GM12878 (cell line): ENCODE measurements at regions not wholly inside any gene's neighbourhood (a gene's known extent, or its start where the extent isn't known, plus 50 kb on each side); places are given as distances from the start of the nearest gene placed in this dataset.

Experiments
- ATAC-seq: fragments of 200-7000 bp; cut with Tn5 transposase; 3 replicates; pipeline ENCODE4 v1.9.1; 2020; ENCODE audit warnings: mild to moderate bottlenecking, moderate library complexity
- BruUV-seq: library from RNA; stranded (reverse); fragments of 400-500 nt; replicated peaks from 2 replicates; lab custom pipeline; 2021; lab: Mats Ljungman, UMichigan
- CTCF ChIA-PET: fragments of 300-600 bp; sonication (Branson Sonifier 250); formaldehyde crosslinking; extraction: SDS; loops from one replicate; lab custom pipeline; 2021; ENCODE audit warnings: inconsistent platforms; lab: Yijun Ruan, JAX
- POLR2A ChIA-PET: fragments of 350-600 bp; formaldehyde crosslinking; extraction: SDS; loops from one replicate; lab custom pipeline; 2021; ENCODE audit warnings: inconsistent platforms; lab: Charles Lee
- RAD21 ChIA-PET: fragments of 300-600 bp; sonication (Branson Sonifier 250); formaldehyde crosslinking; loops from one replicate; lab custom pipeline; 2023; ENCODE audit warnings: antibody characterized with exemption; ENCODE audit not compliant: unreplicated experiment; lab: Charles Lee
- SMC1A ChIA-PET: fragments of 300-600 bp; sonication (Branson Sonifier 250); formaldehyde crosslinking; loops from one replicate; lab custom pipeline; 2023; ENCODE audit not compliant: unreplicated experiment, uncharacterized antibody; lab: Charles Lee
- DNase-seq: peaks from one replicate; pipeline ENCODE4 v3.0.0-alpha.2; 2011; ENCODE audit warnings: low read depth, low spot score
- FAIRE-seq: peaks from 3 replicates; lab custom pipeline; 2011; peaks lifted over from hg19 to GRCh38; lab: Jason Lieb, UNC
- H2AFZ ChIP-seq: 2 replicates; pipeline ENCODE4 v1.6.0; 2011; ENCODE audit warnings: low read depth, low read length, control low read depth; ENCODE audit not compliant: control insufficient read depth
- H3K27ac ChIP-seq: 2 replicates; pipeline ENCODE4 v1.5.1; 2011; ENCODE audit warnings: control low read depth; ENCODE audit not compliant: control insufficient read depth, insufficient read depth
- H3K27me3 ChIP-seq, 2 experiments: replicated peaks in 1 of 2; 2 replicates each; pipeline versions ENCODE4 v1.6.0 to v1.6.1; 2011; ENCODE audit warnings: low read length in 1 of 2; ENCODE audit not compliant: control insufficient read depth in 2 of 2, insufficient read depth in 2 of 2
- H3K36me3 ChIP-seq, 2 experiments: 2 replicates each; pipeline ENCODE4 v1.5.1; 2011; ENCODE audit warnings: low read length in 1 of 2; ENCODE audit not compliant: control insufficient read depth in 2 of 2, insufficient read depth in 2 of 2
- H3K4me1 ChIP-seq: 2 replicates; pipeline ENCODE4 v1.6.1; 2011; ENCODE audit warnings: mild to moderate bottlenecking, low read length, moderate library complexity, mixed read lengths; ENCODE audit not compliant: control insufficient read depth, insufficient read depth
- H3K4me2 ChIP-seq: 2 replicates; pipeline ENCODE4 v1.6.0; 2011; ENCODE audit warnings: control low read depth; ENCODE audit not compliant: control insufficient read depth, insufficient read depth
- H3K4me3 ChIP-seq: fragments of 200-600 bp; sonication (generic); 2 replicates; pipeline ENCODE4 v1.5.1; 2016
- H3K79me2 ChIP-seq: 2 replicates; pipeline ENCODE4 v1.6.0; 2011; ENCODE audit warnings: low read length; ENCODE audit not compliant: control insufficient read depth, insufficient read depth
- H3K9ac ChIP-seq: 2 replicates; pipeline ENCODE4 v1.8.0; 2011; ENCODE audit warnings: low read length, control low read depth, mixed read lengths; ENCODE audit not compliant: control insufficient read depth, insufficient read depth
- H3K9me3 ChIP-seq: replicated peaks from 3 replicates; pipeline ENCODE4 v1.5.1; 2011; ENCODE audit warnings: mild to moderate bottlenecking, low read length; ENCODE audit not compliant: control insufficient read depth, insufficient read depth
- H4K20me1 ChIP-seq: 2 replicates; pipeline ENCODE4 v1.6.0; 2011; ENCODE audit not compliant: control insufficient read depth, insufficient read depth
- CREB1 ChIP-seq: IDR thresholded peaks from 2 replicates; pipeline ENCODE4 v1.6.1; 2012; ENCODE audit warnings: low read depth, mild to moderate bottlenecking, inconsistent platforms
- CREM ChIP-seq: IDR thresholded peaks from 2 replicates; pipeline ENCODE4 v1.6.1; 2014; ENCODE audit warnings: antibody characterized with exemption, low read depth
- EGR1 ChIP-seq, 2 experiments: IDR thresholded peaks; 1 replicate in 1 of 2; 2 replicates in 1 of 2; pipeline ENCODE4 v1.6.1; 2011 to 2012; ENCODE audit warnings: low read depth in 2 of 2, low read length in 2 of 2, borderline replicate concordance in 1 of 2, mild to moderate bottlenecking in 1 of 2, moderate library complexity in 1 of 2
- HDAC6 ChIP-seq: fragments of 200-600 bp; sonication (generic); IDR thresholded peaks from one replicate; pipeline ENCODE4 v1.8.0; 2017; ENCODE audit warnings: antibody characterized with exemption; ENCODE audit not compliant: unreplicated experiment
- NFIC ChIP-seq: IDR thresholded peaks from 2 replicates; pipeline ENCODE4 v1.6.1; 2012; ENCODE audit warnings: low read depth, mild to moderate bottlenecking, inconsistent platforms, low read length, moderate library complexity
- NR2C1 ChIP-seq: fragments of 450-650 bp; IDR thresholded peaks from 2 replicates; pipeline ENCODE4 v1.6.1; 2017; ENCODE audit warnings: antibody characterized with exemption, mild to moderate bottlenecking, moderate library complexity
- NR2F1 ChIP-seq: fragments of 450-650 bp; conservative IDR thresholded peaks from 2 replicates; pipeline ENCODE4 v1.6.1; 2017; ENCODE audit warnings: mild to moderate bottlenecking
- ZNF24 ChIP-seq: fragments of 450-650 bp; IDR thresholded peaks from 2 replicates; pipeline ENCODE4 v1.6.1; 2017; ENCODE audit warnings: antibody characterized with exemption, mild to moderate bottlenecking
- WGBS: methylation state at CpG from one replicate; pipeline ENCODE4 v1.1.6; 2016; ENCODE audit warnings: low lambda C conversion rate; ENCODE audit not compliant: insufficient replicate concordance, insufficient coverage; ENCODE audit errors: missing lambda C conversion rate; 5-methylcytosine and 5-hydroxymethylcytosine counted together
- in situ Hi-C: fragments of 300-500 bp; cut with MboI; formaldehyde crosslinking; loops from 9 replicates; pipeline ENCODE4 v1.14.3; 2018; ENCODE audit warnings: mixed read lengths
- intact Hi-C: fragments of 100-400 bp; cut with micrococcal nuclease; formaldehyde crosslinking; loops from one replicate; pipeline ENCODE4 v1.14.2; 2022; ENCODE audit not compliant: unreplicated experiment
- TF ChIP-seq, protein P1 (sequence below): fragments of 450-650 bp; formaldehyde crosslinking; IDR thresholded peaks from 2 replicates; pipeline ENCODE4 v1.4.0; 2020; ENCODE audit warnings: mild to moderate bottlenecking, moderate library complexity
- TF ChIP-seq, protein P2 (sequence below): IDR thresholded peaks from 2 replicates; pipeline ENCODE4 v1.6.1; 2012; ENCODE audit warnings: low read depth, low read length, improper control_type of control experiment

DNA sequence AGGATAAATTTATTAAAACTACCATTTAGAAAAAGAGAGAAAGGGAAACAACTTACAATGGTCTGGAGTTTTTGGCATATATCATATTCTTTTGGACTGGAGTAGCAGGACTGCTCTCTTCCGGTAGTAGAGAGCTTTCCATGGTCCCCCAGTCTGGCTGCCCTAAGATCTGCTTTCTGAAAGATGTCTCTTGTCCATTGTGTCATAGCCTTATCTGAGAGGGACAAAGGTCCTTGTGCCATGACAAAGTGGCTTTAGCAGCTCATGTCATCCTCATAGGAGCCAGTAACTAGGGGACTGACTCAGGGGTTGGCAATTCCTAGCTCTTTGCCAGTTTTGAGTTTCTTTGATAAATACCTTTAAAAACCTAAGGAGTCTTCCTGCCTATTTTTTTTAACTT is 505.5 kb upstream of the ZEB2 start:
- no peaks in the 10 kb centered on the region for H3K9me3 ChIP-seq
- ChIA-PET CTCF (interaction anchor here (1.9 kb wide), 1 partner anchor 10 kb away, joined by 6 read pairs; no protein-coding TSS in a partner anchor), RAD21 (no interaction called here), SMC1A (no interaction called here), POLR2A (no interaction called here)
- H2AFZ ChIP-seq = no peak overlapping the region
- H3K79me2 ChIP-seq = no peaks in the 10 kb centered on the region
- no peak for ATAC-seq
- no peak overlapping the region for H3K9ac ChIP-seq
- no peaks in the 10 kb centered on the region; a peak in 1 of 4 replicates for H3K27me3 ChIP-seq
- FAIRE-seq = no peak
- no peaks in the 10 kb centered on the region for H4K20me1 ChIP-seq
- no peaks in the 10 kb centered on the region for H3K36me3 ChIP-seq
- intact Hi-C loops (no loop called here), in situ Hi-C loops (no loop called here)
- TF ChIP-seq ZNF24 = no peak
- TF ChIP-seq CREB1 = no peak
- no peak for TF ChIP-seq NR2F1
- no peak for TF ChIP-seq NR2C1
- TF ChIP-seq, protein P1, sequence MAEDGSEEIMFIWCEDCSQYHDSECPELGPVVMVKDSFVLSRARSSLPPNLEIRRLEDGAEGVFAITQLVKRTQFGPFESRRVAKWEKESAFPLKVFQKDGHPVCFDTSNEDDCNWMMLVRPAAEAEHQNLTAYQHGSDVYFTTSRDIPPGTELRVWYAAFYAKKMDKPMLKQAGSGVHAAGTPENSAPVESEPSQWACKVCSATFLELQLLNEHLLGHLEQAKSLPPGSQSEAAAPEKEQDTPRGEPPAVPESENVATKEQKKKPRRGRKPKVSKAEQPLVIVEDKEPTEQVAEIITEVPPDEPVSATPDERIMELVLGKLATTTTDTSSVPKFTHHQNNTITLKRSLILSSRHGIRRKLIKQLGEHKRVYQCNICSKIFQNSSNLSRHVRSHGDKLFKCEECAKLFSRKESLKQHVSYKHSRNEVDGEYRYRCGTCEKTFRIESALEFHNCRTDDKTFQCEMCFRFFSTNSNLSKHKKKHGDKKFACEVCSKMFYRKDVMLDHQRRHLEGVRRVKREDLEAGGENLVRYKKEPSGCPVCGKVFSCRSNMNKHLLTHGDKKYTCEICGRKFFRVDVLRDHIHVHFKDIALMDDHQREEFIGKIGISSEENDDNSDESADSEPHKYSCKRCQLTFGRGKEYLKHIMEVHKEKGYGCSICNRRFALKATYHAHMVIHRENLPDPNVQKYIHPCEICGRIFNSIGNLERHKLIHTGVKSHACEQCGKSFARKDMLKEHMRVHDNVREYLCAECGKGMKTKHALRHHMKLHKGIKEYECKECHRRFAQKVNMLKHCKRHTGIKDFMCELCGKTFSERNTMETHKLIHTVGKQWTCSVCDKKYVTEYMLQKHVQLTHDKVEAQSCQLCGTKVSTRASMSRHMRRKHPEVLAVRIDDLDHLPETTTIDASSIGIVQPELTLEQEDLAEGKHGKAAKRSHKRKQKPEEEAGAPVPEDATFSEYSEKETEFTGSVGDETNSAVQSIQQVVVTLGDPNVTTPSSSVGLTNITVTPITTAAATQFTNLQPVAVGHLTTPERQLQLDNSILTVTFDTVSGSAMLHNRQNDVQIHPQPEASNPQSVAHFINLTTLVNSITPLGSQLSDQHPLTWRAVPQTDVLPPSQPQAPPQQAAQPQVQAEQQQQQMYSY (CRISPR knock-in tag) = no peak
- TF ChIP-seq NFIC = no peak
- TF ChIP-seq CREM = no peak
- no peak for TF ChIP-seq HDAC6
- TF ChIP-seq, protein P2, sequence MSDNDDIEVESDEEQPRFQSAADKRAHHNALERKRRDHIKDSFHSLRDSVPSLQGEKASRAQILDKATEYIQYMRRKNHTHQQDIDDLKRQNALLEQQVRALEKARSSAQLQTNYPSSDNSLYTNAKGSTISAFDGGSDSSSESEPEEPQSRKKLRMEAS = no peak
- TF ChIP-seq EGR1 (IDR thresholded peaks at IDR 0.05; ENCODE audit: borderline replicate concordance in 1 of 2, low read depth in 2 of 2, low read length in 2 of 2) = no peak
- no TSS peak for BruUV-seq
- H3K4me2 ChIP-seq = no peak overlapping the region
- H3K4me1 ChIP-seq = no peaks in the 10 kb centered on the region
- H3K4me3 ChIP-seq = no peak overlapping the region
- DNase-seq = no peak
- WGBS = 95% methylated on average over 1 of the region's 1 CpG
- H3K27ac ChIP-seq = no peak overlapping the region
